HFF-Myc (cell line): ENCODE measurements at regions not wholly inside any gene's neighbourhood (a gene's known extent, or its start where the extent isn't known, plus 50 kb on each side); places are given as distances from the start of the nearest gene placed in this dataset.

Experiments used
- DNase-seq: peaks from one replicate; pipeline ENCODE4 v3.0.0-alpha.2; 2011; ENCODE audit warnings: low read depth; ENCODE audit errors: extremely low read depth
- H3K4me3 ChIP-seq: replicated peaks from 2 replicates; pipeline ENCODE4 v1.5.1; 2011; ENCODE audit warnings: low read depth, mild to moderate bottlenecking, control low read depth, low read length
- TF ChIP-seq, protein P1 (sequence below): IDR thresholded peaks from 2 replicates; pipeline ENCODE4 v1.5.1; 2012; ENCODE audit warnings: mild to moderate bottlenecking, low read depth, low read length, control low read depth; ENCODE audit errors: missing control alignments

DNA sequence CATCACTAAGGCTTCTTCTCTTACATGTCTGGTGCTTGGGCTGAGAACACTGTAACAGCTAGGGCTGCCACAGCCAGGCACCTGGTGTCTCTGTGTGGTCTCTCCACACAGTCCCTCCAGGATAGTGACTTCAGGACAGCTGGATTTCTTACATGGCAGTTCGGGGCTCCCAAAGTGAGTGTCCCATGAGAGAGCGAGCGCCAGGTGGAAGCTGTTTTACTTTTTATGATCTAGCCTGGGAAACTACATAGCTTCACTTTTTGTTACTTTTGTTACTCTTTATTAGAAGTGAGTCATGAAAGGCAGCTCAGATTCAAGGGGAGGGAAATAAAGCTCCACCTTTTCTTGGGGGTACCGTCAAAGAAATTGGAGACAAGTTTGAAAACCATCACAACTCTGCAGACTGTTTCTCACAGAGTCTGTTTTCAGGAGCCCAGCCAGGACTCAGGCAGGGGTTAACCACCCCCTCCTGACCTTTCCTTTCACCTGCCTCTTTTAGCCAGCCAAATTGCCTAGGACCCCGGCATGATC is 373.0 kb downstream of the MID1IP1 start:
- TF ChIP-seq, protein P1, sequence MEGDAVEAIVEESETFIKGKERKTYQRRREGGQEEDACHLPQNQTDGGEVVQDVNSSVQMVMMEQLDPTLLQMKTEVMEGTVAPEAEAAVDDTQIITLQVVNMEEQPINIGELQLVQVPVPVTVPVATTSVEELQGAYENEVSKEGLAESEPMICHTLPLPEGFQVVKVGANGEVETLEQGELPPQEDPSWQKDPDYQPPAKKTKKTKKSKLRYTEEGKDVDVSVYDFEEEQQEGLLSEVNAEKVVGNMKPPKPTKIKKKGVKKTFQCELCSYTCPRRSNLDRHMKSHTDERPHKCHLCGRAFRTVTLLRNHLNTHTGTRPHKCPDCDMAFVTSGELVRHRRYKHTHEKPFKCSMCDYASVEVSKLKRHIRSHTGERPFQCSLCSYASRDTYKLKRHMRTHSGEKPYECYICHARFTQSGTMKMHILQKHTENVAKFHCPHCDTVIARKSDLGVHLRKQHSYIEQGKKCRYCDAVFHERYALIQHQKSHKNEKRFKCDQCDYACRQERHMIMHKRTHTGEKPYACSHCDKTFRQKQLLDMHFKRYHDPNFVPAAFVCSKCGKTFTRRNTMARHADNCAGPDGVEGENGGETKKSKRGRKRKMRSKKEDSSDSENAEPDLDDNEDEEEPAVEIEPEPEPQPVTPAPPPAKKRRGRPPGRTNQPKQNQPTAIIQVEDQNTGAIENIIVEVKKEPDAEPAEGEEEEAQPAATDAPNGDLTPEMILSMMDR = no peak
- no peak for DNase-seq

DNA sequence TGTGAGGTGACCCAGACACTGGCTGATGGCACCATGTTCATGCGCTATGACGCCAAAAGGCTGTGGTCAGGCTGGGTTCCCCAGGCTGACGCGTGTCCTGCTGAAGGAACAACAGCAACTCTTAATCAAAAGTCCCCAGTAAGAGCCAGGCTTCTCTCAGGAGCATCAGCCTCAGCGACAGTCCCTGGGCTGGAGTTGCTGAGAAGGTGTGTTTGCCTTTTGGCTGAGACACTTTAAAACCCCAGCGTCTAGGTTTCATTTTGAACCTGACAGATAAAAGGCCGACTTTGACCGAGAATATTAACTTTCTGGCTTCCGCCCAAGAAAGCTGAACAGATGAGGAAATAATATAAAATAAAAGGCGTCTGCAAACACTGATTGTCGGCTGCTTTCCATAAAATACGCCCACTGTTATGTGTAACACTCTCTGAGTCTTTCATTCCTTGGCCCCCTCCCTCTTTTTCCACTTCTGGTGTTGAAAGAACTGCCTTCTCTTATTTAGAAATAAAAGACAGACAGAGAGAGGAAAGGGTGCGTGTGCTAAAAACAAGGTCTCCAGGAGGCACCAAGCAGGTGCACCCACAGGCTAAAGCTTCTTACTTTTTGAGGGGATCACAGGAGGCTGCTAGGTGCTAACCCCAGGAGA is 373.6 kb downstream of the MID1IP1 start:
- no peak for DNase-seq
- no peak overlapping the region for H3K4me3 ChIP-seq
- TF ChIP-seq, protein P1 = no peak

More for the DNA sequence above, 373.0 kb downstream of the MID1IP1 start:
- H3K4me3 ChIP-seq = no peak overlapping the region

DNA sequence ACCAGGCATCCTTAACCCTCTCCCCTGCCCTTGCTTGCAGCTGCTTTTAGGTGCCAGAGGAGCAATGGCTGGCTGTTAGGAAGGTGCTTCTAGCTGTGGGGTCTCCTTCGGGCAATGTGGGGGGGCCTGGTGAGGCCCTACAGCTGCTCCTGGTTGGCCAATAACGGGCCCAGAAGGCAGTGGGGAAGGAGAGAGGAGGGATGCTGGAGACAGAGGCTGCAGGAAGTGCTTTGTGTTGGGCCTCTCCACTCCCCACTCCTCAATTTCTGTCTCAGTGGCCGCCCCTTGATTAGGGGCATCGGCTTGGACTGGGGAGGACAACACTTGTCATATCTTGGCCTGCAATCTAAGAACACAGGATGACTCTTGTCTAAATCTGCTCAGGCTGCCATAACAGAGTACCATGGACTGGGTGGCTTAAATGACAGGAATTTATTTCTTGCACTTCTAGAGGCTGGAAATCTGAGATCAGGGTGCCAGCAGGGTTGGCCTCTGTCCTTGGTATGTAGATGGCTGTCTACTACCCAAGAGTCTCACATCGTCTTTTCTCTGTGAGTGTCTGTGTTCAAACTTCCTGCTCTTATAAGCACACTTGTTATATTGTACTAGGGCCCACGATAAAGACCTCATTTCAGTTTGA is 374.3 kb downstream of the MID1IP1 start:
- H3K4me3 ChIP-seq = no peak overlapping the region

DNA sequence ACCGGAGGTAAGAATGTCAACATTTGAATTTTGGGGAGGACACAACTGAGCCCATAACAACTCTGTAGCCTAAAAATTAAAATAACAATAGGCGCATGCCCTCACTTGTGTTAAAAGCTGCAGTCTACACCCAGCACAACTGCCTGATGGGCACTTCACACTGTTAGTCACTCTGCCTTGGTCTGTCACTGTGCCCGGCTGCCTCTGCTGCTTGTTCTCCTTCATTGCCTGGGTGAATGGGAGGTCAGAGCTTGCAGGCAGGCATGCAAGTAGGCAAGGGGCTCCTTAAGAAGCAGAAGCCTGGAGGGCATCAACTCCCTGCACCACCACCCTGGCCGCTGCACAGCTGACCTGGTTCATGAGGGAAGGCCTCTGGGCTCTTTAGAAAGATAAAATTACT is 374.8 kb downstream of the MID1IP1 start:
- TF ChIP-seq, protein P1 = no peak
- no peak for DNase-seq
- no peak overlapping the region for H3K4me3 ChIP-seq

More for the DNA sequence above, 374.3 kb downstream of the MID1IP1 start:
- no peak for DNase-seq
- TF ChIP-seq, protein P1 = no peak

DNA sequence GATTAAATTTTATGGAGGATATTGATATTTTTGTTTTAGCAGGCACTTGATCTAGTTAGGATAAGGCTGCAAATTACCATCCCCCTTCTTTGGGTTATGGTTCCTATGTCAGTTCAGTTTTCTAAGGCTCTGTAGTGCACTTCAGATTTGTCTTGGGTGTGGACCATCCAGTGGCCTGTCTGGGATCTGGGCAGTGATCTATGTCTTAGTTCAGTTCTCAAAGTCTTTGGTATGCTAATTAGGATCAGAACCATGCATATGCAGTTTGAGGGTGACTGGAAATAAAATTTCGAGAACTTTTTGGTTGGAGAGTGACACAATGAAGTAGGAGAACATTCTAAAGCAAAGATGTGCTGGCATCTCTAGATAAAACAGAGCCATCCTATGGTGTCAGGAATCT is 388.2 kb downstream of the MID1IP1 start:
- TF ChIP-seq, protein P1 = no peak
- H3K4me3 ChIP-seq = no peak overlapping the region
- no peak for DNase-seq

DNA sequence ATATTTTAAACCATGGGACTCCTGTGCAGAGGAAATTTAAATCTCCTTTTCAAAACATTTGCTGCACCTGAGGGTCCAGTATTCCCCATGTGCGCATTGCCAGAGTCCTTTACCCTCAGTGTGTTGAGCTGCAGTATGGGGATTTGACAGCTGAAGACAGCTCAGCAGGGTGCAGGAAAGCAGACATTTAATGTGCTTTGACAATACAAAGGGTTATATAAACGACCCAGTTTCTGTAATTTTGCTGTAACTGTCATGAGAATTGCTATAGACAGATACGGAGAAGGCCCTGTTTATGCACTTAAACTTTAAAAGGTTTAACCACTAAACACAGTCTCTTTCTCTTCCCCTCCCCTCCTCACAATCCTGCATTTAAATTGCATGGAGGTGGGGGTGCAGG is 393.4 kb downstream of the MID1IP1 start:
- TF ChIP-seq, protein P1 = no peak
- no peak for DNase-seq

More for the DNA sequence above, 393.4 kb downstream of the MID1IP1 start:
- no peak overlapping the region for H3K4me3 ChIP-seq
